ENCODE measurements at regions not wholly inside any gene's neighbourhood (a gene's known extent, or its start where the extent isn't known, plus 50 kb on each side); places are given as distances from the start of the nearest gene placed in this dataset.

DNA sequence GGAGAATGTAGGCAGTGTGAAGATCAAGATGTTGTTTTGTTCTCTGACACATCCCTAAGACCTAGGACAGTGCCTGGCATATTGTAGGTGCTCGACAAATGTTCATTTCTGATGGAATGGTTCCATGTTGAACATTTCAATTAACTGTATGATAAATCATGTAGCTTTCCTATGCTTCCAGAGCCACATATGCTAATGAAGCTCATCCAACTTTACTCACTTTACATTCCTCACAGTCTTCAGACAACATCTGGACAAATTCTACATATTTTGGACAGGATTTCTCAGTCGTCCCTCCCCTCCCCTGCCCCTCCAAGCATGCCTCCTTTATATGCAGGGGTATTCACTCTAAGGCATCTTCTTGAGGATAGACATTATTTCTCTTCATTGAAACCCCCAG lies 177.9 kb downstream of the BLID start:
- ChIA-PET CTCF (no interaction called here), POLR2A (no interaction called here)
- no peak for TF ChIP-seq SIN3A (IDR thresholded peaks at IDR 0.05; ENCODE audit: borderline replicate concordance, insufficient read depth, low read depth, low read length)
- TF ChIP-seq TCF7L2 (IDR thresholded peaks at IDR 0.05; ENCODE audit: low read depth, low read length): no peak
- no peak for TF ChIP-seq POLR2AphosphoS5 (IDR thresholded peaks at IDR 0.05; ENCODE audit: low read depth, low read length)
- TF ChIP-seq, protein P1, sequence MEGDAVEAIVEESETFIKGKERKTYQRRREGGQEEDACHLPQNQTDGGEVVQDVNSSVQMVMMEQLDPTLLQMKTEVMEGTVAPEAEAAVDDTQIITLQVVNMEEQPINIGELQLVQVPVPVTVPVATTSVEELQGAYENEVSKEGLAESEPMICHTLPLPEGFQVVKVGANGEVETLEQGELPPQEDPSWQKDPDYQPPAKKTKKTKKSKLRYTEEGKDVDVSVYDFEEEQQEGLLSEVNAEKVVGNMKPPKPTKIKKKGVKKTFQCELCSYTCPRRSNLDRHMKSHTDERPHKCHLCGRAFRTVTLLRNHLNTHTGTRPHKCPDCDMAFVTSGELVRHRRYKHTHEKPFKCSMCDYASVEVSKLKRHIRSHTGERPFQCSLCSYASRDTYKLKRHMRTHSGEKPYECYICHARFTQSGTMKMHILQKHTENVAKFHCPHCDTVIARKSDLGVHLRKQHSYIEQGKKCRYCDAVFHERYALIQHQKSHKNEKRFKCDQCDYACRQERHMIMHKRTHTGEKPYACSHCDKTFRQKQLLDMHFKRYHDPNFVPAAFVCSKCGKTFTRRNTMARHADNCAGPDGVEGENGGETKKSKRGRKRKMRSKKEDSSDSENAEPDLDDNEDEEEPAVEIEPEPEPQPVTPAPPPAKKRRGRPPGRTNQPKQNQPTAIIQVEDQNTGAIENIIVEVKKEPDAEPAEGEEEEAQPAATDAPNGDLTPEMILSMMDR (IDR thresholded peaks at IDR 0.05): no peak; the same call in 1 of the 2 replicates
- TF ChIP-seq, protein P2, sequence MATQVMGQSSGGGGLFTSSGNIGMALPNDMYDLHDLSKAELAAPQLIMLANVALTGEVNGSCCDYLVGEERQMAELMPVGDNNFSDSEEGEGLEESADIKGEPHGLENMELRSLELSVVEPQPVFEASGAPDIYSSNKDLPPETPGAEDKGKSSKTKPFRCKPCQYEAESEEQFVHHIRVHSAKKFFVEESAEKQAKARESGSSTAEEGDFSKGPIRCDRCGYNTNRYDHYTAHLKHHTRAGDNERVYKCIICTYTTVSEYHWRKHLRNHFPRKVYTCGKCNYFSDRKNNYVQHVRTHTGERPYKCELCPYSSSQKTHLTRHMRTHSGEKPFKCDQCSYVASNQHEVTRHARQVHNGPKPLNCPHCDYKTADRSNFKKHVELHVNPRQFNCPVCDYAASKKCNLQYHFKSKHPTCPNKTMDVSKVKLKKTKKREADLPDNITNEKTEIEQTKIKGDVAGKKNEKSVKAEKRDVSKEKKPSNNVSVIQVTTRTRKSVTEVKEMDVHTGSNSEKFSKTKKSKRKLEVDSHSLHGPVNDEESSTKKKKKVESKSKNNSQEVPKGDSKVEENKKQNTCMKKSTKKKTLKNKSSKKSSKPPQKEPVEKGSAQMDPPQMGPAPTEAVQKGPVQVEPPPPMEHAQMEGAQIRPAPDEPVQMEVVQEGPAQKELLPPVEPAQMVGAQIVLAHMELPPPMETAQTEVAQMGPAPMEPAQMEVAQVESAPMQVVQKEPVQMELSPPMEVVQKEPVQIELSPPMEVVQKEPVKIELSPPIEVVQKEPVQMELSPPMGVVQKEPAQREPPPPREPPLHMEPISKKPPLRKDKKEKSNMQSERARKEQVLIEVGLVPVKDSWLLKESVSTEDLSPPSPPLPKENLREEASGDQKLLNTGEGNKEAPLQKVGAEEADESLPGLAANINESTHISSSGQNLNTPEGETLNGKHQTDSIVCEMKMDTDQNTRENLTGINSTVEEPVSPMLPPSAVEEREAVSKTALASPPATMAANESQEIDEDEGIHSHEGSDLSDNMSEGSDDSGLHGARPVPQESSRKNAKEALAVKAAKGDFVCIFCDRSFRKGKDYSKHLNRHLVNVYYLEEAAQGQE (IDR thresholded peaks at IDR 0.05; ENCODE audit: insufficient read depth in 1 of 2, low read depth in 2 of 2, low read length in 1 of 2): no peak
- H3K27me3 ChIP-seq (ENCODE audit: control insufficient read depth, insufficient read depth, low read length): no peaks in the 10 kb centered on the region
- in situ Hi-C loops (cut with HindIII; ENCODE audit: low pct_unique_long_range_greater_than_20kb, low sequenced_read_pairs) (no loop called here), intact Hi-C loops (cut with micrococcal nuclease; ENCODE audit: unreplicated experiment) (no loop called here)
- no TSS peak for BruUV-seq (replicated peaks)
- no peak for DNase-seq (ENCODE audit: low read depth, low spot score)
- H3K4me1 ChIP-seq (ENCODE audit: control insufficient read depth, insufficient read depth, low read length): no peaks in the 10 kb centered on the region
- no peak for ATAC-seq
- H3K36me3 ChIP-seq (ENCODE audit: control insufficient read depth, insufficient read depth, low read length): no peaks in the 10 kb centered on the region
- no peaks in the 10 kb centered on the region for H3K9me3 ChIP-seq (ENCODE audit: control insufficient read depth, insufficient read depth, low read depth, low read length)
- no peak overlapping the region for H3K27ac ChIP-seq (ENCODE audit: low read length)
- no peak overlapping the region for H3K4me3 ChIP-seq (ENCODE audit: low read depth in 2 of 2, low read length in 2 of 2)

DNA sequence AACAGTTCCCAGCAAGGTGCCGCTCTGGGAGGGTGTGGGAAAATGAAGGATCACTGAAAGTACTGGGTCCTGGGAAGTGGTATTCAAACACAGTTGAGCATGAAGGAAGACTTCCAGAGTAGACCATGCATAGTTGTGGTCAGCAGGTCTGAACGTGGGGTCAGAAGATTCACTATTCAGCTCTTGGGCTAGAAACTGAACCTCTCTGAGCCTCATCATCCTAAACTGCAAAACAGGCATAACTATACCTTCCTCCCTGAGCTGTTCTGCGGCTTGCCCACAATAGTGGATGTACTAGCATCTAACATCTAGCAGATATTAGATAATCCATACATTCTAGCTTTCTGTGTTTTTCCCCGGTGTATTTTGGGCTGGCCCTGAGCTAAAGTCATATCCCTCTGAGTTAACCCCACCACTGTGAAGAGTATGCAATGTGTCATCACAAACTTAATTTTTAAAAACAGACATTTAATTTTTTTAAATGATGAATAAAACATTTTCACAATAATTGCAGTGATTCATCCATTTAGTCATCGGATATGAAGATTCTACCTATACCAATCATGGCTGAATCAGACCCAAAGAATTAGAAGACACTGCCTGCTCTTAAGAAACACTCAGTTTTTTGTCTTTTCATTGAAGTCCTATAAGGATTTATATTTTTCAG lies 179.1 kb downstream of the BLID start:
- POLR2A ChIA-PET: interaction anchor here (0.6 to 0.8 kb wide), 2 partner anchors 258 to 536 kb away, joined by 3 to 4 read pairs; no protein-coding TSS in a partner anchor
- no peak overlapping the region for H3K27ac ChIP-seq (ENCODE audit: low read length)

More for the DNA sequence above, 179.1 kb downstream of the BLID start:
- Histone ChIP-seq H3K27me3 (ENCODE audit: control insufficient read depth, insufficient read depth, low read length) (no peaks in the 10 kb centered on the region), H3K4me1 (ENCODE audit: control insufficient read depth, insufficient read depth, low read length) (no peaks in the 10 kb centered on the region), H3K4me3 (ENCODE audit: low read depth in 2 of 2, low read length in 2 of 2) (no peak overlapping the region), H3K36me3 (ENCODE audit: control insufficient read depth, insufficient read depth, low read length) (no peaks in the 10 kb centered on the region), H3K9me3 (ENCODE audit: control insufficient read depth, insufficient read depth, low read depth, low read length) (no peaks in the 10 kb centered on the region)
- no peak for ATAC-seq
- CTCF ChIA-PET: interaction anchor here (0.6 kb wide), 1 partner anchor 758 kb away, joined by 9 read pairs; no protein-coding TSS in a partner anchor
- no peak for DNase-seq (ENCODE audit: low read depth, low spot score)
- in situ Hi-C loops (cut with HindIII; ENCODE audit: low pct_unique_long_range_greater_than_20kb, low sequenced_read_pairs) (no loop called here), intact Hi-C loops (cut with micrococcal nuclease; ENCODE audit: unreplicated experiment) (no loop called here)
- BruUV-seq (replicated peaks): no TSS peak
- no peak for TF ChIP-seq POLR2AphosphoS5 (IDR thresholded peaks at IDR 0.05; ENCODE audit: low read depth, low read length)
- TF ChIP-seq, protein P1 (IDR thresholded peaks at IDR 0.05): no peak
- no peak for TF ChIP-seq SIN3A (IDR thresholded peaks at IDR 0.05; ENCODE audit: borderline replicate concordance, insufficient read depth, low read depth, low read length)
- TF ChIP-seq TCF7L2 (IDR thresholded peaks at IDR 0.05; ENCODE audit: low read depth, low read length): no peak
- TF ChIP-seq, protein P2 (IDR thresholded peaks at IDR 0.05; ENCODE audit: insufficient read depth in 1 of 2, low read depth in 2 of 2, low read length in 1 of 2): no peak

All from Panc1 (cell line).